Stimulated activated CD8-positive, alpha-beta memory T cell treated with anti-CD3 and anti-CD28 coated beads, Interleukin-12 subunit alpha, Interleukin-12 subunit beta, amount 100 ng/mL, for 24 hours (primary cell): ENCODE measurements at regions not wholly inside any gene's neighbourhood (a gene's known extent, or its start where the extent isn't known, plus 50 kb on each side); places are given as distances from the start of the nearest gene placed in this dataset.
"Not testable (repeated sequence)": the region's sequence is repeated elsewhere in the genome, so short reads cannot be mapped to it uniquely, and the experiment has no call there.

Experiments used
- DNase-seq: peaks from one replicate; pipeline ENCODE4 v3.0.0-alpha.2; 2020; ENCODE audit errors: extremely low read depth

DNA sequence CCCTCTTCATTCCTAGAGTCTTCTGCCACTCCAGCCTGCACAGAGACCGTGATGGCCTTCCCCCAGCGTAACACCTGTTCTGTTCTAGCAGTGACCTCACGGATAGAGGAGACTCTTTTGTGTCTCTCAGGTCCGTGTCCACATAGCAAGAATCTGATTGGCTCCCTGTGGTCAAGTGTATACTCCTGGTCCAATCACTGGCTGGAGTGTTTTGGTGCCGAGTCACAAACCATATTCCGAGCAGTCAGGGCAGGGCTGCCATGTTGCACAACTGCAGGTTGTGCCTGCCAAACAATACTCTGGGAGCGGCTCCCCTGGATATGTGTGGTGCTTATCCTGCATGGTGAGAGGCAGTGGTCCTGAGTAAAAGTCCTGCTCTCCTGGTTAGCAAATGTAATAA, 402.4 kb downstream of the KCNRG start:
- no peak for DNase-seq

DNA sequence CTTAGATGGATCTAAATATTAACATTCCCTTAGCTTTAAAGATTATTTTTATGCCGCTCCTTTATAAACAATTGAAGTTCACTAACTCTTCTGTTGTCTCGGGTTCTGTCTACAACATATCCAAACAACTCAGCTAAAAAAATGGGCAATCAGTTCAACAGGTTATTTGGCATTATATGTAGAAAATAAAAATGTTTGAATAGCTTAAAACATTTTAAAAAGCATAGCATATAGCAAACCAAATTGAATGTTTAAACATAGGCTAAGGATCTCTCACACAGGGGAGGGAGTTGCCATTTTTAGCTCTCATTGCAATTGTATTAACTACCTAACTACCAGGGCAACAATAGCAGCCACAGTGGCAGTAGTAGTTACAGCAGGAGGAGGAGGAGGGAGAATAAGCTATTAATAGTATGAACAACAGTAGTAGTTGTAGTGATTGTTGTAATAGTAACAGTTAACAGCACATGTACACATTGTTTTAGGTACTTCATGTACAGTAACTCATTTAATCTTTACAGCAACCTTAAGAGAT, 404.2 kb downstream of the KCNRG start:
- DNase-seq, result no peak

DNA sequence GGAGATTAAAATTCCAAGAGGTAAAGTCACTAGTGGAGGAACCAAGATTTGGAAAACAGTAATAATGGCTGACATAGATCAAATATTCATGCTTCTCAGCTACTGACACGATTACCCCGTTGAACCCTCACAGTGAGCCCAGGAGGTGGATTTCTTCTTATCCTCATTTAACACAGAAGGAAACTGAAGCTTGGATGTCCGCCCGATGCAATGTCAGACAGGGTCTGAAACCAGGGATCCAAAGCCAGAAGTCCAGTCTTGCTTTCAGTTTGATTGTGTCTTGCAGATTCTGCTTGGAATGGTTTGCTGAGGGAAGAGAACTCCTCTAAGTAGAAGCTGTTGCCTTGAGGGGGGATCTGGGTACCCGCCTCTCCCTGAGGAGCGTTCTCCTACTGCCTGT, 404.7 kb downstream of the KCNRG start:
- no peak for DNase-seq

DNA sequence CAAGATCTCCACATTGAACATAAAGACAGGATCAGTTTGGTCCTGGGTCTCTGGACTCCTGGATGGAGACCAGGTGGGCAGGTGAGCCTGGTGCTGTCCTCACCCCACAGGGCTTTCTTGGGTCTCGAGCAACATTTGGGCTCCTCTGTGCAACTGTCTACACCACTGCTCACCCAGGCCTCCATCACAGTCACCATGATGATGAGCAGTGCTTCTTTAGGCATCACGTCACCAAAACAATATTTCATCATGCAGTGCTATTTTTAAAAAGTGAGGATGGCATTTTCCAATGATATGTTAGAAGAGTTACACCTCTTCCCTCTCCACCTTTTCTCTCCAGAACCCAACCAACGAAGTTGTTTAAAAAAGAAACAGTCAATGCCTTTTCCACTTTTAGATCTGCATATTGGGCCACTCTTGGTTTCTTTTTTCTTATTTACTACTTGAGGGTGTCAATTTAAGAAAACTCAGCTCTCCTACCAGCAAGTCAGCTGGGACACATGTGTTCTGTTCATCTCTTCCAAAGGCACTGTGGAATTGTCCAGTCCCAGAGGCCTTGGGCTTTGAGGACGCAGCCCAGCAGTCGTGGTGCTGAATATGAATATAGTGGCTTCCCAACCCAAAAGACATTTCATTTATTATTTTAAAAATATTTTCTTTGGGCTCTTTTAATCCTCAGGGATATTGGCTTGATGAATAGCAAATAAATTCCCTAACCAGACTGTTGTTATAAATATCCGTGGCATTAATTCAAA, 405.7 kb downstream of the KCNRG start:
- DNase-seq, result no peak

DNA sequence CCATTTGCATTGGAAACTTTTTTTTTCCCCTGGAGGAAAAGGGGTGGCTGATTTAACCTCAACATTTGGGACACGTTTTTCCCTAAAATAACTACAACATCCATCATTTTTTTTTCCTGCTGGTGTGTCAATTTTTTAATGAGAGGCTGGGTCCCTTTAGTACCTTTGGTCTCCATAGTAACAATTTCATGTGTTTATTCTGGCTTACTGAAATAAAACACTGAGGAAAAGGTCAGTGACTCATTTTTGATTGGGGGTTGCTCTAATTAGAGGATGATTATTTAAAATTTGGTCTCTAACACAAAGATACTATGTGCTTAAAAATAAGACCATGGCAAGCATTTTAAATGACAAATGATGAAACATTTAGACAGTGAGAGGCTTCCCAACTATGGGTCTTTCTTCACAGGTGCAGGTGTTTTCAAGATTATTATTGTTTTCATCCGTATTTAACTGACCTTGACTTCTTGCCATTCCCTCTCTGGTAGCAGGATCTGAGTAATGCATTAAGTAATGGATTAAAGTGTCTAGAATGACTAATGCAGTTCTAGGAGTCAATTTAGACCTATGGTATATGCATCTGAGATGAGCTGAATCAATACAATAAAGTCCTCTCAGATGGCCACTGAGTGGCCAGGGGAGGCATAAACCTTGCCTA, 406.4 kb downstream of the KCNRG start:
- DNase-seq, result no peak

DNA sequence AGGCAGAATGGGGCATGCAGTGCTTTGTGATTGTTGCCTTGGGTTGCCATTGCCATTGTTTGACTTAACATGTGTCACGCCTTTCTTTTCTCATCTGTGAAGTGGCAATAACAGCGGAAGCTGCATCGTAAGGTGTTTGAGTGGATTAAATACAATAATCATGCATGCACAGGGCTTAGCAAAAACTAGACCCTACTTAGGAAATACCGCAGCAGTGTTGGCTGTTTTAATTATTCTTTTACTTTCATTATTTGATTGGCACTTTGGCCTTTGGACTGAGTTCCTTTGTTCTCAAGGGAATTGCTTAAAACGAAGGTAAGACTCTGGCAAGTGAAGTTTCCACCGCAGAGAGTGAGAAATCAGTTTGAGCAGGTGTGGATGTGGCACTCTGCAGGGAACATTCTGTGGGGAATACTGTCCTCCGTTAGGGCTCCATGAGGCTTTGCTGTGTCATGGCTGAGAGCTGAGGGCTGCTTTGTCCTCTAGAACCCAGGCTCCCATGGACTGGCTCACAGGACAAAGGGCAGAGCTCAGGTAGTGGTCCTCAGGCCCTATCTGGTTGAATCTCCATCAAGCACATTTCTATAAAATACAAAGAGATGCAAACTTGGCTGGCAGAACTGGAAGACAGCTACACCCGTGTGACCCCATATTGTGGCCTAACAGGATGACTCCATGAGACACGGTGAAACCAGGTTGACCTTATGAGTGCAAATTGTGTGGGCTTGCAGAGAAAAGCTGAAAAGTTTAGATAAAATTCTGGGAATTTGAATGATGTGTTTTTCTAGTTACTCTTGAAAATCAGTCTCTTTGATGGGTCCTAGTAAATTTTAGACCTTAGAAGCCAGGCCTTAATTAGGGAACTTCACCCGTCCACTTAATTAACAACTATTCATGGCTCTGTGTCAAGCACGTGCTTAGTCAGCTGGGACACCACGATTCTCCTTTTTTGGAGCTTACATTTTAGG, 407.2 kb downstream of the KCNRG start:
- no peak for DNase-seq

DNA sequence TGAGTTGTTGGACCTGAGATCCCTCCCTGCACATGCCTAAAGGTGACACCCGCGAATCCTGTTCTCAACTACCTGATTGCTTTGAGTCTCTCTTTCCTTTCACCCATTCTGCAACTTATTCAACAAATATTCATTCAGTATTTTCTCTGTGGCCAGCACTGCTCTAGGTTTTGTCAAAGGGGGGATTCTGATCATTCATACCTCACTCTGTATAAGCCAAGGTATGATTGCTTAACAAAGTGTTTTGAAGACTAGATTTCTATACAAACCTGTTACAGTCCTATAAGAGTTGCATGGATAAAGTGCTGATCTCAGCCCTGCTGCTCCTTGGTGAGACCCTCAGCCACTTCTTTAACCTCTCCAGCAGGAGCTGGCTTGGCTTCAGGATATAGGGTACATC, 409.7 kb downstream of the KCNRG start:
- no peak for DNase-seq

DNA sequence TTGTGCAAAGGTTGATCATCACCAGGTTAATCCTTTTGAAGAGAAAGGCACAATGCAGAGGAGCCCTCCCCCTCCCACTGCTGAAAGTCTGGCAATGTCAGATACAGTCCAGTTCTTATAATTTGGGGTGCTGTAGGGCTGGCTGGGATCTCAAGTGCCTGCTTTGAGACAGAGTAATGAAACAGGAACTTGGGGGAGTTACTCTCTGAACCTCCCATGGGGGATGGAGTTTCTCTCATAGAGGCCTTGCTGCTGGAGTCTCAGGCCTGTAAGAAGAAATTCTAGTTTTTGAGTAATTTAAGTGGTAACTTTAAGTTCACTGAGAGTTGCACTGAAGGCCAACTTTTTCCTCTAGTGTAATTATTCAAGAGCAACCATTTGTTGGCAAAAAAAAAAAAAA, 410.5 kb downstream of the KCNRG start:
- no peak for DNase-seq

DNA sequence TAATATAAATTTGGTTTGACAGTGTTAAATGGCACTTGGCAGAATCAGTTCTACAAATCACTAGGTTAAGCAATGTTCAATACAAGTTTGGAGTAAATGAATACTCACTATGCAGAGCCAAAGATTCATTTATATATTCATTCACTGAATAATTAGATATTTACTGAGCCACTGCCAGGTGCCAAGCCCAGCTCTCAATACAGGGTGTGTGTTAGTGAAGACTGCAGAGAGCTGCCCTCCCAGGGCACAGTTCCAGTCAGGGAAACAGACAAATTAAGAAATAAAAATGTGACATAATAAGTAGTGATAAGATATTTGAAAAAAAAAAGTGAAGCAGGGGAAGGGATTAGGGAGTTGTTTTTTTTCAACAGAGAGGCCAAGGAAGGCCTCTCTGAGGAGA, 411.7 kb downstream of the KCNRG start:
- DNase-seq, result no peak

DNA sequence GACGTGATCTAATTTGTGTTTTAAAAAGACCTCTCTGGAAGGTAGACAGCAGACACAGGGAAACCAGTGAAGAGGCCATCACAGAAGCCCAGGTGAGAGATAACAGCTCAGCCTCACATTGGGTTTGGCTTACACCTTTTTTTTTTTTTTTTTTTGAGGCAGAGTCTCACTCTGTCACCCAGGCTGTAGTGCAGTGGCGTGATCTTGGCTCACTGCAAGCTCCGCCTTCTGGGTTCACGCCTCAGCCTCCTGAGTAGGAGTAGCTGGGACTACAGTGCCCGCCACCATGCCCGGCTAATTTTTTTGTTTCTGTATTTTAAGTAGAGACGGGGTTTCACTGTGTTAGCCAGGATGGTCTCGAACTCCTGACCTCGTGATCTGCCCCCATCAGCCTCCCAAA, 412.3 kb downstream of the KCNRG start:
- not testable (repeated sequence) for DNase-seq

DNA sequence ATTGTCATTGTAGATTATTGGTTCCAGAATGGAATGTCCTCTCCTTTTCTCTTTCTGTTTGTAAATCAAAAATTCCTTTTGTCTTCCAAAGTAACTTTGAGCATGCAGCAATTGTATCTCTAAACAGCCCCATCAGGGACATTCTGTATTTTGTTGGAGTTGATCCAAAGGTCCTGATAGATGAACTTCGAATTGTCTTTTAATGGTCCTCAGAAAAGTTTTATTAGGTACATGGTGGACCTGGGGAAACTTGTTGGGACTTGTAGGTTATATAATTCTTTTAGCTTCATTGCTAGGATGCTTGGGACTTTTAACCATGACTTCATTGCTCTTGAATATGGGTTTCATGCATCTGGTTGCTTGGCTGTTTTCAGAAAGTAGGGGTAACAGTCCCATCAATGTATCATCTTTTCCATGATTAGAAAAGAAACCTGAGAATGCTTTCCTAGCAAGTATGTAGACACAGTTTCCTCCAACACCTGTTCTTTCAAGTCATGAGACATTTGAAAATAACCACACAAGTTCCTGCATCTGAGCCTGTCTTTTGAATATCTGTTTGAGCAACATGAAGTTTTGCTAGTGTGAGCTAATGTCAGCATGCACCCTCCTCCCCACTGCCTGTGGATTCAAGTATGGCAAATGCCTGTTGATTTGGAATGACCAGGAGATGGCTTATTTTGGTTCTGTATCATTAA, 413.1 kb downstream of the KCNRG start:
- DNase-seq, result no peak

DNA sequence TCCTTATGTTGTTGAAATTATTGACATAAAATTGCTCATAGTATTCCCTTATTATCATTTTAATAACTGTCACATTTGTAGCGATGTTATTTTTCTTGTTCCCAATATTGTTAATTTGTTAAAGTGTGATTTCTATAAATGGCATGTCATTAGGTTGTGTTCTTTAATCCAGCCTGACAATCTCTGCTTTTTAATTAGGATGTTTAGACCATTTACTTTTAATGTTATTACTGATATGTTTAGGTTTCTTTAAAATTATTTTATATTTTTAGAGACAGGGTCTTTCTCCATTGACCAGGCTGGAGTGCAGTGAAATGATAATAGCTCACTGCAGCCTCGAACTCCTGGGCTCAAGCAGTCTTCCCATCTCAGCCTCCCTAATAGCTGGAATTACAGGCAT, 408.5 kb downstream of the DLEU7 start:
- no peak for DNase-seq

DNA sequence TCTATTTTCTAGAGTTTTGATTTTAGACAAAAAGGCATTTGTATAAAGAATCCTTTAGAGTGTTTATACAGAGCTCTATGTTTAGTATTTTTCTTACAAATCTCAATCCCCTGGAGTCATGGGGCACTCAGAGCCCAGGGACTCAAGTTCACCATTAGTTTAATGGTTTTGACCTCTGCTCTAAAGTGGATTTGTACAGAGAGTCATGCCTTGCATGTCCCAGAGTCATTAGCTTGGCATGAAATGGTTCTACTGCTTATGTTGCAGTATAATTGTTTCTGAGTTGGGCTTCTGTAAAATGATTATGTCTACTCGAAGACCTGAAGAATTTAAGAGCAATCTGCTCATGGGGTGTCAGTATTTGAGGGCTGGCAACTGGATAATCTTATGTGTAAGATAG, 406.2 kb downstream of the DLEU7 start:
- DNase-seq, result no peak

DNA sequence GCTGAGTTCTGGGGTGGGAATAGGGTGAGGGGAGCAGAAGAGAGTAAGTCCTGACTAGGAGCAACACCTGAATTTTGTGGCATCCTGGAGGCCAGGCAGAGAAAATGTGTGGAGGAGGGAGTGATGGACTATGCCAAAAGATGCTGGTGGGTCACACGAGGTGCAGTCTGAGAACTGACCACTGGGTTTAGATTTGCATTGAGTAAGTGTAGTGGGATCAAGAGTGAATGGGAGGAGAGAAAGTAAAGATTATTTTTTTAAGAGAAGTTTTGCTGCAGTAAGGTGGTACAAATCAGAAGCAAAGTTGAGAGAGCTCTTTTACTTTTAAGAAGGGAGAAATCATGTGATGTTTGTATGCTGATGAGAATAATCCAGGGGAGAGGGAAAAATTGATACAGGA, 405.1 kb downstream of the DLEU7 start:
- no peak for DNase-seq

DNA sequence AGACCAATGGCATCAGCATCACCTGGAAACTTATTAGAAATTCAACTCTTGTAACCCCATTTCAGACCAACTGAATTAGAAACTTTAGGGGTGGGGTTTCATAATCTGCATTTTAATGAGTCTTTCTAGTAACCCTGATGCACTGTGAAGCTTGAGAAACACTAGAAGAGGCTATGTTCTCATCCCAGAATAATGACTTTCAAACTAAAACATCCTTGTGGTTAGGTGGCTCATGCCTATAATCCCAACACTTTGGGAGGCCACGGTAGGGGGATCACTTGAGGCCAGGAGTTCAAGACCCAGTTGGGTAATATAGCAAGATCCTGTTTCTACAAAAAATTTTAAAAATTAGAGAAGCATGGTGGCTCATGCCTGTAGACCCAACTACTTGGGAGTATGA, 402.4 kb downstream of the DLEU7 start:
- no peak for DNase-seq

DNA sequence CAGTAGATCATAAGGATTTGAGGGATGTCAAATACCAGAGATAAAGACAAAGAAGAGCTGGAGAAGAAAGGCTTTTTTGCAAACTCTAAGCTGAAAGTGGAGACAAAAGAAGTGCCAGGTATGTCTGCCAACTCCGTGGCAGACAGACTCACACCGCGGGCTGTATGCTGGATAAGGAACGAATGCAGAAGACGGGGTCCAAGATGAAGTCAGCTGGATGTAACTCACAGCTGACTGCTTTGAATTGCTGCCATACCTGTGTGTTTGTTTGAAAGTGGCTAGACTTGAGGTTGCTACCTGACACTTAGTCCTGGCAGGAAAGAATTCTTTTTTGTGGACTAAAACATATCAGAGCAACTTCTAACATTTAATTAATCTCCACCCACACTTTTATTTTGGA, 398.8 kb downstream of the DLEU7 start:
- no peak for DNase-seq

DNA sequence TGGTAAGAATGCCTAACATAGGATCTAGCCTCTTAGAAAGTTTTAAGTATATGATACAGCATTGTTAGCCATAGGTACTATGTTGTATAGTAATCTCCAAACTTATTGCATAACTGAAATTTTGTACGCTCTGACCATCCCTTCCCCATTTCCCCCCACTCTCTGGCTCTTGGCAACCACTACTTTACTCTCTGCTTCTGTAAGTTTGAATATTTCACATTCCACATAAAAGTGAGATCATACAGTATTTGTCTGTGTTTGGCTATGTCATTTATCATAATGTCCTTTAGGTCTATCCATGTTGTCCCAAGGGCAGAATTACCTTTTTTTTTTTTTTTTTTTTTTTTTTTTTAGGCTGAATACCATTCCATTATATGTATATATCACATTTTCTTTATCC, 396.9 kb downstream of the DLEU7 start:
- DNase-seq, result no peak

DNA sequence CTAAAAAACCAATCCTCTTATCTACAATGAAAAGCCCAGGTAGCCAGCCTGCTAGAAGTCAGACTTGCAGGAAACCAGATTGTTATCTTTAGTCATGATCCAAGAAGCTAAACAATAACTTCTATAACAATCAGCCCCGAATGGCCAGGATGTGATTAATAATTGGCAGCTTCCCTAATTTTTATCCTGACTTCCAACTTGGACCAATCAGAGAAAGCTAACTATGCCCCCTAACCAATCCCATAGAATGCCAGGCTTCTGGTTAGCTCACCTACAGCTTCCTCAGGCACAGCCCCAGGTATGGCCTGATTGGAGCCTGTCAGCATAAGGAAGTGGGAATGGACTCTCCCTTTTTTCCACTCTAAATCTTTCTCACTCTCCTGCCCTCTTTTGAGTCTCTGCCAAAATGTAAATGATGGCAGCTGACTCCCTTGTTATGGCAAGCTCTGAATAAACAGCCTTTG, 394.9 kb downstream of the DLEU7 start:
- no peak for DNase-seq

DNA sequence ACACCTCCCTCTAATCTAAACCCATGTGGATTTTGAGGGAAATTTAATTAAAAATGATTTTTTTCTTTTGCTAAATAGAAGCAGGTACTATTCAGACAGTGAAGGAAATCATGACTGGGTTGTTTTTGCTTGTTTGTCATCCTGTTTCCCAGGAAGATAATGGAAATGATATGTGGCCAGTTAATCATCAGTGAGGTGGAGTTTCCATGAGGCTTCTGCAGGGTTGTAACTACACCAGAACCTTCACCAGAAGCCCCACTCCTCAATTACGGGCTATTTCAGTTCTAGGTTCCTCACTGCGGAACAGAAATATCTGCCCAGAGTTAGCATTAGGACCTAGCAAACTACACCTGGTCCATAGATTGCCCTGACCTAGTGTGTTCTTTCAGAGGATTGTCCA, 394.0 kb downstream of the DLEU7 start:
- DNase-seq, result no peak

DNA sequence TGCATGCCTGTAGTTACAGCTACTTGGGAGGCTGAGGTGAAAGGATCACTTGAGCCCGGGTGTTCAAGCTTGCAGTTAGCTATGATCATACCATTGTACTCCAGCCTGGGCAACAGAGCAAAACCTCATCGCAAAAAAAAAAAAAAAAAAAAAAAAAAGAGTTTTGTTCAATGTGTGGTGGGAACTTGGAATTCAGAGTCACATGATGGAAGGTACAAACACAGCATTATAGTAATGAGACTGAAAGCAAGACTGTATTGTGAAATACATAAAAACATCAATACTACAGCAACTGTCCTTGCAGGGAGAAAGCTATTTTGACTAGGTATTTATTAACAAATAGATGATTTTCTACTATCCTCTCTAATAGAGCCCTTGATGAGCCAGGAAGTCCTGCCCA, 393.2 kb downstream of the DLEU7 start:
- DNase-seq, result no peak

DNA sequence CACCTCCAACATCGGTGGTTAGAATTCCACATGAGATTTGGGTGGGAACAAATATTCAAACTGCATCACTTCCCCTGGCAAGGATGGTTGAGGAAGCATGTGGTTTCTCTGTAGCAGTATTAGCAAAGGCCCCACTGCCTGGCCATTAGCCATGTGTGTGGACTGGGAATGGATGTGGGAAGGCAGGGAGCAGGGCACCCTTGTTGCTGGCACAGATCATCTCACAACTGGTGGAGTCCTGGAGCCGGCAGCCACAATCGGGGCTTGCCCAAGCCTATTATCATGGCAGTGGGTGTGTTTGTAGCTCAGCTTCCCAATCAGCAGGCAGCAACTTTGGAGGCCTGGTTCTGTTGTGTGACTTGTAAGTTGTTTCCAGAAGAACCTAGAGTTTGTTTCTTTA, 391.9 kb downstream of the DLEU7 start:
- DNase-seq, result no peak

DNA sequence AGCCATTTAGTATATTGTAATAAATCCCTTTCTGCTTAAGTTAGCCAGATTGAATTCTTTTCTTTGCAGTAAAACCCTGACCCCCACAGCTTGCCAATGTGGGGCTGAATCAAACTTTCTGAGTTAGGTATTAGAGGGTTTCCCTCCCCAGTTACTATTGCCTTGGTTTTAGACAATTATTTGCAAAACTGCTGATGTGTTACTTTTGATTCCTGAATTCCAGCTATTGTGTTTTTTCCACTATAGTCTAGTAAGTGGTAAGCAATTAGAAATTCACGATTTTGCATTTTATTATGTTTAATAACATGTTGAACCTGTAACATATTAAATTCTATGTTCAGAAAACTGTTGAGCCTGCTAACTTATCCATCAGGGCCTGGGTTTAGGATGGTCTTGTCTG, 391.5 kb downstream of the DLEU7 start:
- no peak for DNase-seq
